GM18498 (cell line): ENCODE measurements at regions not wholly inside any gene's neighbourhood (a gene's known extent, or its start where the extent isn't known, plus 50 kb on each side); places are given as distances from the start of the nearest gene placed in this dataset.
A peak's percentile ranks its signal among the peaks of the same experiment; 100 is the strongest.
"Not testable (repeated sequence)": the region's sequence is repeated elsewhere in the genome, so short reads cannot be mapped to it uniquely, and the experiment has no call there.

Experiments
- ATAC-seq: cut with Tn5 transposase; IDR thresholded peaks from one replicate; pipeline ENCODE4 v1.9.1; 2021; ENCODE audit warnings: mild to moderate bottlenecking, moderate library complexity; ENCODE audit not compliant: unreplicated experiment

DNA sequence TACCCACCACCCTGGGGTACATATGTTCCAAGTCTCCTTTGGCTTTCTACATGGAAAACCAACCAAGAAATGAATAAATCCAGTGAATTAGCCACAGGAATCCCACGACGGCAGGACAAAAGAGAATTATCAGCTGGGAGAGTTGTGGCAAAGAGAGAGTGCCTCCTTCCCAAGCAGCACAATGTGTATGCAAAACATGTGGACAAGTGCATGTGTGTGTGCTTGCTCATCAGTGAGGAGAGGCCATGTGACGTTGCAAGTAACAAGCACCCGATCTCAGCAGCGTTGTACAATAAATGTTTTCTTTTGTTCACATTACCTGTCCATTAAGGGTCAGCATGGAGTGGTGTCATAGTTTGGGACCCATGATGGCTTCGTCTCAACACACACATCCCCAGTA is 50.0 kb upstream of the EMX2 start:
- no peak for ATAC-seq

DNA sequence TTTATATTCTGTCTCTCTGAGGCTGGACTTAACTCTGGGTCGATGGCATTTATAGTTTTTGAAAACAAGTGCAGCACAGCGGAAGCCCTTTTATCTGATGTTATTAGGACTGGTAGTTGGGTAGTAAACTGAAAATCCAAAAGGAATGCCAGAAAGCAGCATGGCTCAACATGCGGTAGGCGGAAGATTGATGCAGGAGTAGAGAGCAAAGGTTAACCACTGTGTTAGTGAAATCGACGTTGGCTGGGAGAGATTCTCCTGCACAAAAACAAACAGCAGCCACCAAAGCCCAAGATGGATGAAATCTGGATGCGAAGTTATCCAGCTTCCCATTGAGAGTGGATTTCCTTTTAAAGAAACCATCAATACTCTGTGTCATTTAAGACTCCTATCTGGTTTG is 54.5 kb upstream of the EMX2 start:
- no peak for ATAC-seq

DNA sequence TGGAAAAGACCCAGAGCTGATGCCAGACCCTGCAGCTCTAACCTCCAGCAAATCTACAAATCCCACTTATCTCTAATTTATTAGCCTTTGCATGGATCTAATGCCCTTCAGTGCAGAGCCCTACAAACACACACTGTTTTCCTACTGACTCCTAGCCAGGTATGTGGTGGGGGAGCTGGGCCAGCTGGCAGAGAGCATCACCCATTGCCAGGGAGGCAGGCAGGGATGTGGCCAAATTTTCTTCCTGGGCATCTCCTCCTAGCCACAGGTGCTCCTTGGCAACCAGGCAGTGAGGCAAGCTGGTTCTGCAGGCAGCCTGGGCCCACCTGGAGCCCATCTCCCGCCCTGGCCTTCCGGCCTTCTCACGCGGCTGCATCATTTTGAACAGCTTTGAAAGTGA is 55.9 kb upstream of the EMX2 start:
- ATAC-seq, result no peak

DNA sequence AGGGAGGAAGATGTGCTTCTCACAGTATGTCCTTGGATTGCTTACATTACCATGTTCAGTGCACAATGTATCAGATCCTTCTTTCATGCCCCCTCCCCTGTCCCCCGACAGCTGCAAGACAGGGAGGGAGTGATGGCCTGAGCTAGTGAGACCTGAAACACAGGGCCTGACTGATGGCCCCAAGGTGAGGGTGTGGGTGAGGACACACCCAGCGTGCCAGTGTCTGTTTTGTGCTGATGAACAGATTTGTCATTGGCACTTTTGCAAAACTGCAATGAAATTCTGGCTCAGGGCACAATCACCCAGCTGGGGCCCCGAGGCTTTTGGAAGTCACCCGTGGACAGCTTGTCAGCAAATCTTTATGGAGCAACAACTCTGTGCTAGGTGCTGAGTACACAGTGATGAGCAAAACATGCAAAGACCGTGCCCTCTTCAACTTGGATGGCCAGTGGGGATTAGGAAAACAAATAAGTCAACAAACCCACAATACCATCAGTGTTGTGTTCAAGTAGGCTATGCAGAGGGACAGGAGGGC is 59.4 kb upstream of the EMX2 start:
- ATAC-seq, result no peak

DNA sequence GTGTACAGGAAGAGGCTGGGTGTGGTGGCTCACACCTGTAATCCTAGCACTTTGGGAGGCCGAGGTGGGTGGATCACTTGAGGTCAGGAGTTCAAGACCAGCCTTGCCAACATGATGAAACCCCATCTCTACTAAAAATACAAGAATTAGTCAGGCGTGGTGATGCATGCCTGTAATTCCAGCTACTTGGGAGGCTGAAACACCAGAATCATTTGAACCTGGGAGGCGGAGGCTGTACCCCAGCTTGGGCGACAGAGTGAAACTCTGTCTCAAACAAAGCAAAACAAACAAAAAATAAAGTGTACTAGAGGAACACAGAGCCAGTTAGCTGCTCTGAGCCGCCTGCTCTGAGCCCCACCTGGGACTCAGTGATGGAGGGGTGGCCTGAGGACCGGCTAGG is 61.5 kb upstream of the EMX2 start:
- not testable (repeated sequence) for ATAC-seq

DNA sequence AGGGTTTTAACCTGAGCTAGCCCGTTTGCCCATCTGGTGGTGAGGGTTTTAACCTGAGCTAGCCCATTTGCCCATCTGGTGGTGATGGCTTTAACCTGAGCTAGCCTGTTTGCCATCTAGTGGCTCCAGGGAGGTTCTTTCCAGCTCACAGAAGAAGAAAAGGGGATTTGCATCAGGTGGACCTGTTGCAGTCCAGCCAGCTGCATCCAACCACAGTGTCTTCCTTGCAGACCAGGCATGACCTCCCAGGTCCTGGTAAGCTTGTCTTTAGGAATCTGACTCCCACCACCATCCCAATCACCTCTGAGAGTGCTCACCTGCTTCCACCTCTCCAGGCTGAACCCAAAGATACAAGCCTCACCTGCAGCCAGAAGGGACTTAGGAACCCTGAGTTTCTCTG is 62.4 kb upstream of the EMX2 start:
- ATAC-seq, result no peak

DNA sequence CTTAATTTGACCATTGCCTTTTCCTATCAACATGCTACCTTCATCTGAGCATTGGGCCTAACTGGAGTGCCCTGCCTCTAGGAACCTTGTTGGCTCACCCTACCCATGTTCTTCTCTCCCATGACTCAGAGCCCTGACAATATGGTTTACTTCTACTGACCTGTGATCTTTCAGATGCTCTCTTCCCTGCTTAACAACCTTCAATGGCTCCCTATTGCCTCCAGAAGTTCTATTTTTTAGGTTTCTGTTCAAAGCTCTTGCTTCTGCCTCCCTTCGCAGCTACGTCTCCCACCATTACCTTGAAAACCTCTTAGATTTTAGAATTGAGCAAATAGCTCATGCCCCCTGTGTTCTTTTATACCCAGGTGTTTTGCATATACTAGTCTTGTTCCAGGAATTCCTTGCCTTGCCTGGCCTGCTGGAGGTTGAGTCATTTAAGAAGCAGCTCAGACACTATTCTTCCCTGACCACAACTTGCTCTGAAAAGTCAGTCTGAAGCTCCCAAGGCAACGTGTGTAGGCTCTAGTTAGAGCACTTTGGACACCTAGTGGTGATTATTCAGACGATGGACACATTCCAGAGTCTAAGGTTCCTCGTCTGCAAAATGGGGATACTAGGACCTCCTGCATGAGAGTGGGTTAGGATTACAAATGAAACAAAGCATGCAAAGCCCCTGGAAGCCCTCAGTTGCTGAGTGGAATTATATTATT is 64.4 kb upstream of the EMX2 start:
- ATAC-seq, result no peak

DNA sequence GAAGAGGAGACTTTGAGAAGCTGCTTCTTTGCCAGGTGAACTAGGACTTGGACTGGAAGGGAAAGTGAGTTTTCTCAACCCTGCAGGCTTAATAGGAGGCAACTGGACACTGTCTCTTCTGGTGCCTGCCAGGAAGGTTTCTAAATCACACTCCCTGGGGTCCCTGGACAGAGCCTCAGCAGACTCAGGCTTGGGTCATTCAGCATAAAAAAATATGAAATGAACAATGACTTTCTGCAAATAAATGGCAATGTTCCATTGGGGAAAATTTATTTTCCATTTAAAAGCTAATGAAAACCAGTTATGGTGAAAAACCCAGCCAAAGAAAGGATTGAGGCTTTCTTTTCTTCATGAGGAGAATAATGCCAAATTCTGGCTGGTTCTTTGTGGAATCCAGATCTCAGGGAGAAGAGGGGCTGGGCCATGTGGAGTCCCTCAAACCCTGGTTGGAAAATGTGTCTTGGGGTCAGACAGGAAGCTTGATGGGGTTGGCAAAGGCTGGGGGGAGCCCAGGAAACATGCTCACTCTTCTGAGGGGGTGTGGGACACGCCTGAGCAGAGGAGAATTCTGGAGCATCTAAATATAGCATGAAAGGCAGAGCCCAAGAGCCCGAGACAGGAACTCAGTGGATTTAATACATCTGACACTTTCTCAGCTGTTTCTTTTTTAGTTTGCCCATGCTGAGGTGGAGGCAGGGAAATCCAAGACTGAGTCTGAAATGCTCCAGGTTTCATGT is 65.2 kb upstream of the EMX2 start:
- ATAC-seq, result no peak

DNA sequence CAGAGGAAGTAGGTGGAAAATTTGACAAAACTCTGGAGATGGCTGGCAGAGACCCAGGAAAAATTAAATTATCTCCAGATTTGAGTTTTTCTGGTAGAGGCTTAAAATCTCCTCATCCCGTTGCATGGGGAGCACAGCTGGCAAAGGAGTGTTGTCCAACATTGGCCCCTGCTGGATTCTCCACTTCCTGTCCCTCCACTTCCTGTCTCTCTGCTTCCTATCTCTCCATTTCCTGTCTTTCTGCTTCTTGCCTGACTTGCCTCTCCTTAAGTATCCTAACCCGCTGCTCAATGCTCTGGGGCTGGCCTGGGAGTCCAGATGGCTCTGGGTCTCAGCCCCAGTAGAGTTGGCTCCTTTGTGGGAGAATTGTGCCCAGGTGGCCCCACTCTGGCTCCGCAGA is 65.8 kb upstream of the EMX2 start:
- no peak for ATAC-seq

DNA sequence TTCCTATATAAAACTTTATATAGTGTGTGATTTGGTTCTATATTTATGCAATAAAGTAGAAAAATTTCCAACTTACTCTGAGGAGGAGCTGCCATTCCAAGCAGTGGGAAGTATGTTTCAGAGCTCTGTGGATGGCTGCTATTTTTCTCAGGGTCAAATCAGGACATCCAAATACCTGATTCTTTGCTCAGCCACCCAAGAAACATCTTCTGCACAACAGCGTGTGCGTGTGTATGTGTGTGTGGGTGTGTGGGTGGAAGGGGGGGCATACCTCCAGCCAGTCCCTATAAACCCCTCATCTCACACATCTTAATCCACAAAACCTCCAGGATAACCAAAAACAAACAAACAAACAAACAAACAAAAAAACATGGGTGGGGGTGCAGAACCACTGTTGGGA is 66.3 kb upstream of the EMX2 start:
- no peak for ATAC-seq

DNA sequence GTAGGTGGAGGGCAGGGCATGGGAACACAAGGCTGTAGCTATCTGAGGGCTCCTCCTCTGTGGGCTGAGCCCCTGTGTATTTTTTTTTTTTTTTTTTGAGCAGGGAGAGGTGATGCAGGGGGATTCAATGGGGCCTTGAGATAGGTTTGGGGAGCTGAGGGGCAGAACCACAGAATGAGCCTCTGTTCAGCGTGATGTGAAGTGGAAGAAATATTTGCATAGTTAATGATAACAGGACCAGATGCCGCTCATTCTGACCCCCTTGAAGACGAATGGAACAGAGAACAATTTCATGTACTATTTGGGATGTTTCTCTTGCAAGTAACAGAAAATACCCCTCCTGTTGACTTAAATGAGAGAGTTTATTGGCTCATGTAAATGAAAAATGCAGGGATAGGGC is 69.7 kb upstream of the EMX2 start:
- ATAC-seq, result peak; percentile 70

DNA sequence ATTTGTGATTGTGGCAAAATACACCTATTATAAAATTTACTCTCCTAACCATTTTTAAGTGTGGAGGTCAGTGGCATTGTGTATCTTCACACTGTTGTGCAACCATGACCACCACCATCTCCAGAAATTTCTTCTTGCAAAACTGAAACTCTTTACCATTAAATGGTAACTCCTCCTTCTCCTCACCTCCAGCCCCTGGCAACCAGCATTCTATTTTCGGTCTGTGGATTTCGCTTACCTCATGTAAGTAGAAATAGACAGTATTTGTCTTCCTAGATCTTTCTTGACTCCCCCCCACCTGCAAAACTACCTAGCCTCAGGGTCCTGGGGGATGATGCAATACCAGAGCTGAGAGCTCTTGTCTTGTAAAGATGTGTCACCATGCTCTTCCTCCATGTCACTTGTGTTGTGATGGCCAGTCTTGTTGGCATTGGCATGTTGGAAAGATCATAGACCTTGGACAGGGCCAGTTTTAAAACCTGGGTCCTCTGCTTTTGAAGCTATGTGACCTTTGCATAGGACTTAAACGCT is 71.1 kb upstream of the EMX2 start:
- no peak for ATAC-seq

DNA sequence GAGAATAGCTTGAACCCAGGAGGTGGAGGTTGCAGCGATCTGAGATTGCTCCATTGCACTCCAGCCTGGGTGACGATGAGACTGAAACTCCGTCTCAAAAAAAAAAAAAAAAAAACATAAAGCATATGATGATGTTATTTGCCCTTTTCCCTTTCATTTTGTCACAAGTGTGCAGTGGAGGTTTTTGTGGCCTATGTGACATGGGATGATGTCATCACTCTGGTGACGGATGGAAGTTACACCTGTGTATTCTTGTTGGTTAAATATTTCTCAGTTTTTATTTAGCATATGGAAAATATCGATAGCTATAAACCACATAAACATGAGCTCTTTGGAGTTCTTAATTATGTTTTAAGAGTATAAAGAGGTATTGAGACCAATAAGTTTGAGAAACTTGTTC is 71.8 kb upstream of the EMX2 start:
- no peak for ATAC-seq

DNA sequence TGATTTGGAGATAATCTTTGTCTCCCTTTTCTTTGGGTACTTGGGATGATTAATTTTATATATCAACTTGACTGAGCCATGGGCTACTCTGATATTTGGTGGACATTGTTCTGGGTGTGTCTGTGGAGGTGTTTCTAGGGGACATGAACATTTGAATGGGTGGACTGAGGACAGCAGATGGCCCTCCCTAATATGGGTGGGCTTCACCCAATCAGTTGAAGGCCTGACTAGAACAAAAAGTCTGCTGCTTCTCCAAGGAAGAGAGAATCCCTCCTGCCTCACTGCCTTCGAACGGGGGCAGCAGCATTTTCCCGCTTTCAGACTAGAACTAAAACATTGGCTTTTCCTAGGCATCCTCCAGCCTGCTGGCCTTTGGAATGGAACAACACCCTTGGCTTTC is 73.9 kb upstream of the EMX2 start:
- ATAC-seq, result no peak

DNA sequence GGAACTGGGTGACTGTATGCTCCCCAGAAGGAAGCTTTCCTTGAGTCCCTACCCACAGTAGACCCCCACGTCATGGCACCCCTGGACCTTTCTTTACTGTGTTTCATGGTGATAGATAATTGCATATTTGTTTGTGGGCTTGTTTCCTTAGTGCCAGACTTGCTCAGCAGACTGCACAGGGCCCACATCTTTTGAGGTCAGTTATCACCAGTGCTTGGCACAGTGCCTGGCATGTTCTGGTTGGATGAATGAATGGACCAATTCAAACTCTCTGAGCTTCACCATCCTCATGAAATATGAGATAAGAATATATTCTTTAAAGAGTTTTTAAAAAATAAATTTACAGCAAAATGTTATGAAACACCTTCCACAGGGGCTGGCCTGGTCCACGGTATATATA is 78.4 kb upstream of the EMX2 start:
- ATAC-seq, result no peak

DNA sequence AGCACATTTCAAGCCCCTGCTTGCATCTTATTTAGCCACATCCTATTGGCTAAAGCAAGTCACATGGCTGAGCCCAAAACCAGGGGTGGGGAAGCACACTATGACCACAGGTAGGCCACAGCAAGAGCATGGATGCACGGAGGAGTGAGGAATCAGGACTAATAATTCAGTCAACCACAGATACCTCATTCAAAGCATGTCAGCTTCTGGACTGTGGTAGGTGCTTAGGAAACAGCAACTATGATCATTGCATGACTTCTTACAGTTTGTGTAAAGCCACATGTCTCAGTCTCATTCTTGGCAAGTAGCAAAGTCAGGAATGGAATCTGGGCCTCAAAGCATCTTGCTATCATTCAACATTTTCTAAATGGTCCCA is 79.0 kb upstream of the EMX2 start:
- no peak for ATAC-seq

DNA sequence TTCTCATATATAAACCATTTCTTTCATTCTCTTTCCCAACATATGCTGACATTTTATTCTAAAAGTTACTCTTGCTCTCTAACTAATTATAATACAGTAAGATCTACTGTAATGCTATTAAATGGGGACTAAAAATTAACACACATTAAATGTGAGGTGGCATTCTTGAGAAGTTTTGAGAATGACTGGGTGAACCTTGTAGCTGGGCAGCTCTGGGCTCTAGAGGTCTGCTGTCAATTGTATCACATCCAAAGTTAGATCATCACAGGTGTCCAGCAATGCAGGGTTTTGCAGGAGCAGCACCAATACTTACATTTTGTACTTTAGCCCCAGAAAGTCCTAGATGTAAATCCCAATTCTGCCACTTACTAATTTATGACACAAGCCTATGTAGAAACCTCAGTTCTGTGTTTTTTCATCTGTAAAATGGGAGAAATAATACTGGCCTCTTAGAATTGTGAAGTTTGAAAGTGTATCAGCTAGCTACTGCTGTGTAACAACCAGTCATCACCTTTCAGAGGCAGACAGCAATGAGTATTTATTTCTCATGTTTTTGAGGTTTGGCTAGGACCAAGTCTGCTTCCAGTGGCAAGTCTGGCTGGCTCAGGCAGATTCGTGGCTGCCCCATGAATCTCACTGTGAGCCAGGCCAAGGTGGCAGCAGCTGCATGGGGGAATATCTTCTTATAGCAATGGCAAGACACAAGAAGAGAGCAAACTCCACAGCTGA is 79.6 kb upstream of the EMX2 start:
- ATAC-seq, result no peak

DNA sequence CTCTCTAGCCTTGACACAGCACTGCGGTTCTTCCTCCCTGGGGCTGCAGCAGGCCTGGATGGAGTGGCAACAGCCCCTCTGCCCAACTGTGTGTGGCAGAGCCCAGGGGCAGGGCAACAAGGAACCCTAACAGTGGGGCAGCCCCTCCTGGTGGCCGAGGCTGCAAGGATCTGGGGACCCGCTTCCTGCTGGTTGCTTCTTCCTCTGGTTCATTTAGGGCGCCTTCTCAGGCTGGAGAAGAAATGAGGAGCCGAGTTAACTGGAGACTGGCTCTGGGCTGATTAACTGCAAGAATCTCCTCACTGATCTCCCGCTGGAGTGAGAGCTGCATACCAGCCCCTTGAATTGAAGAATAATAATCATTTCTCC is 80.1 kb upstream of the EMX2 start:
- ATAC-seq, result no peak

DNA sequence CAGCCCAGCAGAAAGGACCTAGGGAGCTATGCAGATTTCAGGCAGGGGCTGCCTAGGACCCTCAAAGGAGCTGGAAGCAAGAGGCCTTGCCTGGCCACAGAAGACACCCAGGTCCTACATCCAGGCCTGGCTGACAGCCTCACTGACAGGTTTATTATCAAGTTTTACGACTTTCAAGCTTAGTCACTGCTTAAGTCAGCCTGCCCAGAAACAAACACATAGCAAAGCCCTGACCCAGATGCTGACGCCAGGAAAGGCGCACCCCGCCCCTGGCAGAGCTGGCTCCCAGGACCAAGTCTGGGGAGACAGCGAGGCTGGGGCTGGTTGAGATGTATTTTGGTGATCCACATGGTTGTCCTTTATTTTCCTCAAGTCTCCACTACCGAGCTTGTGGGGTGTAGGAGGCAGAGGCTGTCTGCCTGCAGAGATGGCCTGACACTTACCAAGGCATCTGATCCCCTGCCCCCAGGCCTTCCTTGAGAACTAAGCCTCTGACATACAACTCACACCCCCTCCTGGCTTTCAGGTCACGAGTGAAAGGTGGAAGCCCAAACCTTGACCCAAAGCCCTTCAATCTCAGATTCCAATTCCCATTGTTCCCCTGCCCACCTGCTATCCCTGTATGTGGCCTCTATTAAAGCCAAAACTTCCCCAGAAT is 80.7 kb upstream of the EMX2 start:
- ATAC-seq, result no peak

DNA sequence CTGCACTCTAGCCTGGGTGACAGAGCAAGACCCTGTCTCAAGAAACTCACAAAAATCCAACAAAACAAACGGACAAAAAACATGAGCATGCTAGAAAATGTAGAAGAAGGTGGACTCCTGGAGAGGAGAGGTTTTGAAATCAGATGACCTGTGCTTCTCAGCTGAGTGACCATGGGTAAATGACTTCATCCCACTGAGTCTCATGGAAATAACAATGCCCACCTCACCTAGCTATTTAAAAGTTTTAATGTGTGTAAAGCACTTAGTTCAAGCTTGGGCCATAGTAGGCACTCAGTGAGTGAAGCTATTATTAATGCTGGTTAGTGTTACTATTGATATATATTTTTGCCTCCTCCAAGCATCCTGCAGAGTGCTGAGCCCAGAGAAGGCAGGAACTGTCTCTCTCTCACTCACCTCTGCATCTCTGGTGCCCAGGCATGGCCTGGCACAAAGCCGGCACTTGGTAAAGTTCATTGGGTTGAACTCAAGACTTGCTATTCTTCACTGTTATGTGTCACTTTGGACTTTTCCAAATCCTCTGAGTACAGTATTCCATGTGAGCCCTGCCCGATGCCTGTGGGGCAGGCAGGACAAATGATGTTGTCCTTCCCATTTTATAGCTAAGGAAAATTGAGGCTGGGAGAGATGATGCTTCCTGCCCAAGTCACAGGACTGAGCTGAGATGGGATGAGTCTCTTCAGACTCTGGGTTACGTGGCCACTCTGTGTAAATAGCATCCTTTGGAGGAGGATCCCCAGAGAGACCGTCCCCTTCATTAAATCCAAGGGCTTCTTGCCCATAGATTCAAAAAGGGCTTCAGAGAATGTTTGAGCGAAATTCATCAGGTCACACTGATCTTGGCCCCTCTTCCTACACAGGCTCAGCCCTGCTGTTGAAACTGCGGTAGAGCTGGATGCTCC is 81.4 kb upstream of the EMX2 start:
- ATAC-seq, result no peak
